ENCODE measurements at regions not wholly inside any gene's neighbourhood (a gene's known extent, or its start where the extent isn't known, plus 50 kb on each side); places are given as distances from the start of the nearest gene placed in this dataset.

DNA sequence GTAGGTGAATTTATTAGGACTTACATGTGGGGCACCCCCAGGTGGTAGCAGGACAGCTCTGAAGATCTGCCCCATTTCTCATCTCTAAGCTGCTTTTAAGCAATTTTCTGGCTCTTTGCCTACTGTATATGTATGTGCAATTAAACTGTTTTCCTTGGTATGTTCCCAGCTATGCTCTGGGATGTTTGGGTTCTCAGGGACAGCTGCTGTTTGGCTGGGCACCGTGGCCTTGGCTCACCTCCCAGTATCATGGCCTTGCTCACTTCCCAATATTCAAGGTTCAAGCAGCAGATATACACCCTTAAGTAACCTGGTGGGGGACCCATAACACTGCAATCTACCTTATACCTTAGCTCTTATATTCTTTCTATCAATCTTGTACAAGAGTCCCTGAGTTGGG is 53.7 kb upstream of the KITLG start:
- TF ChIP-seq, protein P1, sequence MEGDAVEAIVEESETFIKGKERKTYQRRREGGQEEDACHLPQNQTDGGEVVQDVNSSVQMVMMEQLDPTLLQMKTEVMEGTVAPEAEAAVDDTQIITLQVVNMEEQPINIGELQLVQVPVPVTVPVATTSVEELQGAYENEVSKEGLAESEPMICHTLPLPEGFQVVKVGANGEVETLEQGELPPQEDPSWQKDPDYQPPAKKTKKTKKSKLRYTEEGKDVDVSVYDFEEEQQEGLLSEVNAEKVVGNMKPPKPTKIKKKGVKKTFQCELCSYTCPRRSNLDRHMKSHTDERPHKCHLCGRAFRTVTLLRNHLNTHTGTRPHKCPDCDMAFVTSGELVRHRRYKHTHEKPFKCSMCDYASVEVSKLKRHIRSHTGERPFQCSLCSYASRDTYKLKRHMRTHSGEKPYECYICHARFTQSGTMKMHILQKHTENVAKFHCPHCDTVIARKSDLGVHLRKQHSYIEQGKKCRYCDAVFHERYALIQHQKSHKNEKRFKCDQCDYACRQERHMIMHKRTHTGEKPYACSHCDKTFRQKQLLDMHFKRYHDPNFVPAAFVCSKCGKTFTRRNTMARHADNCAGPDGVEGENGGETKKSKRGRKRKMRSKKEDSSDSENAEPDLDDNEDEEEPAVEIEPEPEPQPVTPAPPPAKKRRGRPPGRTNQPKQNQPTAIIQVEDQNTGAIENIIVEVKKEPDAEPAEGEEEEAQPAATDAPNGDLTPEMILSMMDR (IDR thresholded peaks at IDR 0.05), result no peak
- TF ChIP-seq KDM1A (IDR thresholded peaks at IDR 0.05; ENCODE audit: low read depth), result no peak
- TF ChIP-seq POLR2A (IDR thresholded peaks at IDR 0.05; ENCODE audit: low read length), result no peak
- no peak for TF ChIP-seq RARB (CRISPR knock-in tag; IDR thresholded peaks at IDR 0.05)
- TF ChIP-seq, protein P2, sequence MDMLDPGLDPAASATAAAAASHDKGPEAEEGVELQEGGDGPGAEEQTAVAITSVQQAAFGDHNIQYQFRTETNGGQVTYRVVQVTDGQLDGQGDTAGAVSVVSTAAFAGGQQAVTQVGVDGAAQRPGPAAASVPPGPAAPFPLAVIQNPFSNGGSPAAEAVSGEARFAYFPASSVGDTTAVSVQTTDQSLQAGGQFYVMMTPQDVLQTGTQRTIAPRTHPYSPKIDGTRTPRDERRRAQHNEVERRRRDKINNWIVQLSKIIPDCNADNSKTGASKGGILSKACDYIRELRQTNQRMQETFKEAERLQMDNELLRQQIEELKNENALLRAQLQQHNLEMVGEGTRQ (IDR thresholded peaks at IDR 0.05), result no peak
- TF ChIP-seq RCOR1 (IDR thresholded peaks at IDR 0.05; ENCODE audit: low read depth, low read length), result no peak
- TF ChIP-seq MAFK (IDR thresholded peaks at IDR 0.05; ENCODE audit: partially characterized antibody), result no peak
- TF ChIP-seq, protein P3, sequence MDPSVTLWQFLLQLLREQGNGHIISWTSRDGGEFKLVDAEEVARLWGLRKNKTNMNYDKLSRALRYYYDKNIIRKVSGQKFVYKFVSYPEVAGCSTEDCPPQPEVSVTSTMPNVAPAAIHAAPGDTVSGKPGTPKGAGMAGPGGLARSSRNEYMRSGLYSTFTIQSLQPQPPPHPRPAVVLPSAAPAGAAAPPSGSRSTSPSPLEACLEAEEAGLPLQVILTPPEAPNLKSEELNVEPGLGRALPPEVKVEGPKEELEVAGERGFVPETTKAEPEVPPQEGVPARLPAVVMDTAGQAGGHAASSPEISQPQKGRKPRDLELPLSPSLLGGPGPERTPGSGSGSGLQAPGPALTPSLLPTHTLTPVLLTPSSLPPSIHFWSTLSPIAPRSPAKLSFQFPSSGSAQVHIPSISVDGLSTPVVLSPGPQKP (IDR thresholded peaks at IDR 0.05; ENCODE audit: low read depth, low read length), result no peak
- no peak for TF ChIP-seq KDM5A (IDR thresholded peaks at IDR 0.05)
- TF ChIP-seq MAZ (IDR thresholded peaks at IDR 0.05; ENCODE audit: borderline replicate concordance, low read depth, low read length), result no peak
